Psoas muscle (tissue), 7 donors: ENCODE measurements at regions not wholly inside any gene's neighbourhood (a gene's known extent, or its start where the extent isn't known, plus 50 kb on each side); places are given as distances from the start of the nearest gene placed in this dataset.
A peak's percentile ranks its signal among the peaks of the same experiment; 100 is the strongest.

Source experiments
- ATAC-seq, 4 donors: fragments of 200-7000 bp; cut with Tn5 transposase; one replicate each; pipeline ENCODE4 v1.9.1; 2020; ENCODE audit warnings: moderate library complexity in 3 of 4, mild to moderate bottlenecking in 2 of 4
- DNase-seq, 2 donors: peaks; one replicate each; pipeline ENCODE4 v3.0.0-alpha.2; 2020
- H3K27ac ChIP-seq: fragments of 200-600 bp; one replicate; pipeline ENCODE4 v1.8.0; 2022
- H3K27me3 ChIP-seq, 3 donors: fragments of 200-600 bp in 1 of 3; one replicate each; pipeline versions ENCODE4 v1.6.1 to v1.8.0; 2013 to 2022; ENCODE audit warnings: low read length in 2 of 3, mild to moderate bottlenecking in 2 of 3, moderate library complexity in 1 of 3; ENCODE audit not compliant: insufficient read depth in 3 of 3
- H3K36me3 ChIP-seq, 2 donors: fragments of 200-600 bp in 1 of 2; one replicate each; pipeline versions ENCODE4 v1.6.1 to v1.8.0; 2013 to 2022; ENCODE audit warnings: low read depth in 1 of 2, mild to moderate bottlenecking in 1 of 2, moderate library complexity in 1 of 2; ENCODE audit not compliant: insufficient read depth in 1 of 2
- H3K4me1 ChIP-seq: fragments of 200-600 bp; one replicate; pipeline ENCODE4 v1.8.0; 2022
- H3K4me3 ChIP-seq: fragments of 200-600 bp; one replicate; pipeline ENCODE4 v1.8.0; 2022; ENCODE audit warnings: mild to moderate bottlenecking
- H3K9me3 ChIP-seq: fragments of 200-600 bp; one replicate; pipeline ENCODE4 v1.8.0; 2022
- WGBS, 3 donors: extraction: QIAGEN DNeasy Blood & Tissue Kit; methylation state at CpG; one replicate each; pipeline versions ENCODE4 v1.1.6 to v1.1.7; 2013; 5-methylcytosine and 5-hydroxymethylcytosine counted together
- intact Hi-C, 2 donors: fragments of 100-400 bp; cut with DNase I; formaldehyde crosslinking; loops; one replicate each; pipeline versions ENCODE4 v1.11.0 to v1.14.2; 2022
- TF ChIP-seq, protein P1 (sequence below): fragments of 200-600 bp; IDR thresholded peaks from one replicate; pipeline ENCODE4 v1.8.0; 2022; ENCODE audit warnings: antibody characterized with exemption
- donor health status: healthy with polysubstance abuse.
- donor health status: DM: no; HTN: no; CAD: no; lungs with moderate emphysema.
- donor health status: Bipolar disorder and iron deficiency.
- donor health status: healthy.
- donor health status: DM: yes; HTN: yes; CAD: no.
- donor health status: DM: no; HTN: no; CAD: no.
- donor health status: DM: yes; HTN: yes; CAD: no.

DNA sequence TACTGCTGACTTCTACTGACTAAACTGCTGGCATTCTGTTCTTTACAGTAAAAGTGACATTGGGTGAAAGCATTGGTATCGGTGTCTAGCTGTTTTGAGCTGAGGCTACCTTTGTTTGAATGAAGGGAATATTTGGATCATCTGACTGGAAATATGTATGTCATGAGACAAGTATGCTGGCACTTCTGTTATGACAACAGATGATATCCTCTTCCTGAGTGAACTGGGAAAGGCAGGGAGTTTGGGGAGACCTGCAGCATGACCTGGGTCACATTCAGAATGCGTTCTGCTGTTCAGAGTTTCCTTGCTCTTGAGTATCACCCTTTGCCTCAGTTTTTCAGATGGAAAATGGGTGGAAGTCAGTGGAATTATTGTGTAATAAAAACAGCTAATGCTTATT, 81.8 kb downstream of the PLCE1 start:
- no peaks in the 10 kb centered on the region for H3K9me3 ChIP-seq
- DNase-seq (no peak), ATAC-seq (no peak)
- H3K4me1 ChIP-seq = peaks cover 13% of the 10 kb centered on the region
- no peaks in the 10 kb centered on the region for H3K36me3 ChIP-seq
- 54 to 62% (median 54%) methylated on average over 2 of the region's 2 CpGs for WGBS, 3 donors
- H3K4me3 ChIP-seq = no peak overlapping the region
- no peak overlapping the region for H3K27ac ChIP-seq
- intact Hi-C loops = loop anchor here (5.0 to 10.0 kb wide), 3 partner anchors 139 to 247 kb away; no protein-coding TSS in a partner anchor
- TF ChIP-seq, protein P1, sequence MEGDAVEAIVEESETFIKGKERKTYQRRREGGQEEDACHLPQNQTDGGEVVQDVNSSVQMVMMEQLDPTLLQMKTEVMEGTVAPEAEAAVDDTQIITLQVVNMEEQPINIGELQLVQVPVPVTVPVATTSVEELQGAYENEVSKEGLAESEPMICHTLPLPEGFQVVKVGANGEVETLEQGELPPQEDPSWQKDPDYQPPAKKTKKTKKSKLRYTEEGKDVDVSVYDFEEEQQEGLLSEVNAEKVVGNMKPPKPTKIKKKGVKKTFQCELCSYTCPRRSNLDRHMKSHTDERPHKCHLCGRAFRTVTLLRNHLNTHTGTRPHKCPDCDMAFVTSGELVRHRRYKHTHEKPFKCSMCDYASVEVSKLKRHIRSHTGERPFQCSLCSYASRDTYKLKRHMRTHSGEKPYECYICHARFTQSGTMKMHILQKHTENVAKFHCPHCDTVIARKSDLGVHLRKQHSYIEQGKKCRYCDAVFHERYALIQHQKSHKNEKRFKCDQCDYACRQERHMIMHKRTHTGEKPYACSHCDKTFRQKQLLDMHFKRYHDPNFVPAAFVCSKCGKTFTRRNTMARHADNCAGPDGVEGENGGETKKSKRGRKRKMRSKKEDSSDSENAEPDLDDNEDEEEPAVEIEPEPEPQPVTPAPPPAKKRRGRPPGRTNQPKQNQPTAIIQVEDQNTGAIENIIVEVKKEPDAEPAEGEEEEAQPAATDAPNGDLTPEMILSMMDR = no peak
- H3K27me3 ChIP-seq = no peaks in the 10 kb centered on the region

DNA sequence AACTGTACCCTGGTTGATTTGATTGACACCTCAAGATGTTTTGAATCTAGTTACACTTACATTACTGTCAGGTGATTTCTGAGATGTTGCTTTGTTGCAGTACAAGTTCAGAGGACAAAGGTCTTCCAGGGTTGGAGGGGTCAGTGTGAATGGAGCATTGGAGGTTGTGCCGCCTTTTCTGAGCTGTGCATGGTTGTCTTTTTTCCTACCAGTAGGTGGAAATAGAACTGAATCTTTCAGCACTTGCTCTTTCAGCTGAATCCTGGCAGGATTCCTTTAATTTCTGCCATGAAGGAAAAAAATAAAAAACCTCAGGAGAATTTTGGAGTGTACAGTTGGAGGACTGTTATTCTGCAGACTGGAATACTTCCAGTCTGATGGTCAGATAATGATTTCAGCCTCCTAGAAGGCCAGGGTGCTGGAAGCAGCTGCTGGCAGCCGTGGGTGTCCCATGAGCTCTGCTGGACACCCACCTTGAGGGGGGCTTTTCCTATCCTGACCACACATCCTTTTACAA, 82.7 kb downstream of the PLCE1 start:
- Histone ChIP-seq H3K4me1 (peaks cover 13% of the 10 kb centered on the region), H3K36me3 (no peaks in the 10 kb centered on the region), H3K27ac (no peak overlapping the region), H3K27me3 (no peaks in the 10 kb centered on the region), H3K4me3 (no peak overlapping the region), H3K9me3 (peaks cover 3% of the 10 kb centered on the region)
- intact Hi-C loops = loop anchor here (5.0 to 10.0 kb wide), 3 partner anchors 138 to 246 kb away; no protein-coding TSS in a partner anchor
- WGBS, 3 donors = 24 to 29% (median 29%) methylated on average over 2 of the region's 2 CpGs
- DNase-seq (no peak), ATAC-seq (peak; percentile 56 to 86 (median 60))
- TF ChIP-seq, protein P1 = peak; percentile 54

DNA sequence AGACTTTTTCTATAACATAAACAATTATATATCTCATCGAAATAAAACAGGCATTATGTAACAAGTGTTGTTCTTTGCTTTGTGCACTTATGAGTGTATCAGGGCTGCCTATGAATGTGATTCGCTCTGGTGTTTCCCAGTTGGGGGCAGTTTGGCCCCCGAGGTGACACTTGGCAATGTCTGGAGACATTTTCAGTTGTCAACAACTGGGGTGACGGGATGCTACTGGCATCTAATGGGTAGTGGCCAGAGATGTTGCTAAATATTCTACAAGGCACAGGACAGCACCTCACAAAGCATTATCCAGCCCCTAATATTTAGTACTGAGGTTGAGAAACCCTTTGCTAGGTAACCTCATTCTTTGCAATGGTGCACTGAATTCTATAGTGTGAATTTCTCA, 83.3 kb downstream of the PLCE1 start:
- TF ChIP-seq, protein P1 = no peak
- H3K27ac ChIP-seq = no peak overlapping the region
- no peak overlapping the region for H3K4me3 ChIP-seq
- peaks cover 13% of the 10 kb centered on the region for H3K4me1 ChIP-seq
- intact Hi-C loops = loop anchor here (5.0 to 10.0 kb wide), 3 partner anchors 138 to 245 kb away; no protein-coding TSS in a partner anchor
- peak in 3 of 4 donors; percentile 70 to 77 (median 72) for ATAC-seq
- DNase-seq = no peak
- no peaks in the 10 kb centered on the region for H3K27me3 ChIP-seq
- WGBS, 3 donors = 19 to 44% (median 31%) methylated on average over 4 of the region's 4 CpGs
- no peaks in the 10 kb centered on the region for H3K36me3 ChIP-seq
- peaks cover 4% of the 10 kb centered on the region for H3K9me3 ChIP-seq

DNA sequence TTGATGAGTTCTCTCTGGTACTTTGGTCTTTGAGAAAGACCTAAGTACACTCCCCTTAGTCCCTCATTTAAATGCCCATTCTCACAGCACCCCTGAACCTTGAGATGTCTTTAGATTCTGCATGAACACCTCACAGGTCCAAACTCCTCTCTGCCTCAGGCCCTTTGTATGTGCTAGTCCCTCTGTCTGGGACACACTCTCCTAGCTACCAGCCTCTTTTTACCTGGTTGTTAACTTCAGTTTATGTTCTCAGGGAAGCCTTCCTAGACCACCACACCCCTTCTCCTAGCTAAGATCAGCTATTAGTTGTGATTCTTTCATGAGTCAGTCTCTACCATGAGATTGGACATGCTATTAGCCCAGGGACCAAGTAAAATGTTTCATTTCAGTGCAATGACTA, 86.4 kb downstream of the PLCE1 start:
- Histone ChIP-seq H3K4me1 (peaks cover 13% of the 10 kb centered on the region), H3K4me3 (no peak overlapping the region), H3K36me3 (no peaks in the 10 kb centered on the region), H3K27ac (no peak overlapping the region), H3K9me3 (peaks cover 4% of the 10 kb centered on the region), H3K27me3 (no peaks in the 10 kb centered on the region)
- intact Hi-C loops = loop anchor here in 1 of 2 donors (5.0 kb wide), 1 partner anchor 163 kb away; no protein-coding TSS in a partner anchor
- DNase-seq = no peak
- TF ChIP-seq, protein P1 = no peak
- ATAC-seq = no peak
